ENCODE measurements at regions not wholly inside any gene's neighbourhood (a gene's known extent, or its start where the extent isn't known, plus 50 kb on each side); places are given as distances from the start of the nearest gene placed in this dataset.
"Not testable (repeated sequence)": the region's sequence is repeated elsewhere in the genome, so short reads cannot be mapped to it uniquely, and the experiment has no call there.

GRCh38 chr6:131336596-131336995 is 201.3 kb downstream of the AKAP7 start:
- Histone ChIP-seq H3K9me2 (ENCODE audit: low read depth, low read length) (no peaks in the 10 kb centered on the region), H3K4me3 (ENCODE audit: low read depth, low read length, poor library complexity, severe bottlenecking) (no peak overlapping the region), H3K4me1 (ENCODE audit: insufficient read depth, low read length, severe bottlenecking) (no peaks in the 10 kb centered on the region), H3K4me2 (ENCODE audit: low read length) (no peak overlapping the region), H3K9me3 (ENCODE audit: low read length) (no peaks in the 10 kb centered on the region), H4K20me1 (ENCODE audit: insufficient read depth, low read length) (no peaks in the 10 kb centered on the region), H2AFZ (ENCODE audit: low read length) (no peak overlapping the region), H3K9ac (ENCODE audit: low read length) (no peak overlapping the region), H3F3A (ENCODE audit: insufficient read depth, low read length) (no peaks in the 10 kb centered on the region), H3K79me2 (ENCODE audit: insufficient read depth, low read length) (no peaks in the 10 kb centered on the region), H3K36me3 (ENCODE audit: insufficient read depth, low read length) (no peaks in the 10 kb centered on the region), H3K27ac (ENCODE audit: low read depth, low read length, poor library complexity, severe bottlenecking) (no peak overlapping the region), H3K27me3 (ENCODE audit: insufficient read depth, low read length) (no peaks in the 10 kb centered on the region)
- TF ChIP-seq EZH2 (IDR thresholded peaks at IDR 0.05; ENCODE audit: borderline replicate concordance, low read length) (no peak), CTCF (IDR thresholded peaks at IDR 0.05; ENCODE audit: low read length) (no peak)

GRCh38 chr6:131346896-131347295 is 211.6 kb downstream of the AKAP7 start:
- not testable (repeated sequence) for H4K20me1 ChIP-seq (ENCODE audit: insufficient read depth, low read length); H3K79me2 ChIP-seq (ENCODE audit: insufficient read depth, low read length); H3K4me1 ChIP-seq (ENCODE audit: insufficient read depth, low read length, severe bottlenecking); H3K4me3 ChIP-seq (ENCODE audit: low read depth, low read length, poor library complexity, severe bottlenecking); H3K4me2 ChIP-seq (ENCODE audit: low read length); H3K27ac ChIP-seq (ENCODE audit: low read depth, low read length, poor library complexity, severe bottlenecking); H2AFZ ChIP-seq (ENCODE audit: low read length); H3K27me3 ChIP-seq (ENCODE audit: insufficient read depth, low read length); H3F3A ChIP-seq (ENCODE audit: insufficient read depth, low read length); H3K9ac ChIP-seq (ENCODE audit: low read length); H3K9me3 ChIP-seq (ENCODE audit: low read length); H3K36me3 ChIP-seq (ENCODE audit: insufficient read depth, low read length); H3K9me2 ChIP-seq (ENCODE audit: low read depth, low read length)

- Histone ChIP-seq H3K9me2 (ENCODE audit: low read depth, low read length) (no peaks in the 10 kb centered on the region), H3K79me2 (ENCODE audit: insufficient read depth, low read length) (no peaks in the 10 kb centered on the region), H3K4me2 (ENCODE audit: low read length) (no peak overlapping the region), H4K20me1 (ENCODE audit: insufficient read depth, low read length) (no peaks in the 10 kb centered on the region), H2AFZ (ENCODE audit: low read length) (no peak overlapping the region), H3K4me1 (ENCODE audit: insufficient read depth, low read length, severe bottlenecking) (no peaks in the 10 kb centered on the region), H3K27me3 (ENCODE audit: insufficient read depth, low read length) (no peaks in the 10 kb centered on the region), H3K9ac (ENCODE audit: low read length) (no peak overlapping the region), H3F3A (ENCODE audit: insufficient read depth, low read length) (no peaks in the 10 kb centered on the region), H3K27ac (ENCODE audit: low read depth, low read length, poor library complexity, severe bottlenecking) (no peak overlapping the region), H3K4me3 (ENCODE audit: low read depth, low read length, poor library complexity, severe bottlenecking) (no peak overlapping the region), H3K9me3 (ENCODE audit: low read length) (no peaks in the 10 kb centered on the region), H3K36me3 (ENCODE audit: insufficient read depth, low read length) (no peaks in the 10 kb centered on the region)
- no peak for TF ChIP-seq CTCF (IDR thresholded peaks at IDR 0.05; ENCODE audit: low read length)
- no peak for TF ChIP-seq EZH2 (IDR thresholded peaks at IDR 0.05; ENCODE audit: borderline replicate concordance, low read length)
These were observed 213.3 kb downstream of the AKAP7 start for GRCh38 chr6:131348572-131348971.

GRCh38 chr6:131349199-131349598 is 213.9 kb downstream of the AKAP7 start:
- H3K4me3 ChIP-seq (ENCODE audit: low read depth, low read length, poor library complexity, severe bottlenecking) = no peak overlapping the region
- H4K20me1 ChIP-seq (ENCODE audit: insufficient read depth, low read length) = no peaks in the 10 kb centered on the region
- H3K79me2 ChIP-seq (ENCODE audit: insufficient read depth, low read length) = no peaks in the 10 kb centered on the region
- no peak overlapping the region for H2AFZ ChIP-seq (ENCODE audit: low read length)
- H3K4me2 ChIP-seq (ENCODE audit: low read length) = no peak overlapping the region
- TF ChIP-seq EZH2 (IDR thresholded peaks at IDR 0.05; ENCODE audit: borderline replicate concordance, low read length) = no peak
- TF ChIP-seq CTCF (IDR thresholded peaks at IDR 0.05; ENCODE audit: low read length) = no peak
- H3K36me3 ChIP-seq (ENCODE audit: insufficient read depth, low read length) = no peaks in the 10 kb centered on the region
- no peaks in the 10 kb centered on the region for H3K9me3 ChIP-seq (ENCODE audit: low read length)
- no peak overlapping the region for H3K9ac ChIP-seq (ENCODE audit: low read length)
- no peaks in the 10 kb centered on the region for H3K4me1 ChIP-seq (ENCODE audit: insufficient read depth, low read length, severe bottlenecking)
- H3K9me2 ChIP-seq (ENCODE audit: low read depth, low read length) = no peaks in the 10 kb centered on the region
- H3K27me3 ChIP-seq (ENCODE audit: insufficient read depth, low read length) = no peaks in the 10 kb centered on the region
- H3F3A ChIP-seq (ENCODE audit: insufficient read depth, low read length) = no peaks in the 10 kb centered on the region
- H3K27ac ChIP-seq (ENCODE audit: low read depth, low read length, poor library complexity, severe bottlenecking) = no peak overlapping the region

Data from OCI-LY1 (cell line).